Ascending aorta (tissue), 2 donors: ENCODE measurements at regions not wholly inside any gene's neighbourhood (a gene's known extent, or its start where the extent isn't known, plus 50 kb on each side); places are given as distances from the start of the nearest gene placed in this dataset.

Source experiments
- DNase-seq, 2 donors: peaks; one replicate each; pipeline ENCODE4 v3.0.0-alpha.2; 2019; ENCODE audit warnings: low spot score in 2 of 2
- H3K27ac ChIP-seq, 2 donors: fragments of 200-600 bp; sonication (generic); one replicate each; pipeline ENCODE4 v1.5.1; 2016 to 2017; ENCODE audit warnings: mild to moderate bottlenecking in 1 of 2
- H3K27me3 ChIP-seq: fragments of 200-600 bp; sonication (generic); one replicate; pipeline ENCODE4 v1.5.1; 2017
- H3K36me3 ChIP-seq, 2 donors: fragments of 200-600 bp; sonication (generic); one replicate each; pipeline ENCODE4 v1.5.1; 2016
- H3K4me1 ChIP-seq, 2 donors: fragments of 200-600 bp; sonication (generic); one replicate each; pipeline ENCODE4 v1.5.1; 2016 to 2017; ENCODE audit warnings: mild to moderate bottlenecking in 1 of 2
- H3K4me3 ChIP-seq, 2 donors: fragments of 200-600 bp; sonication (generic); one replicate each; pipeline ENCODE4 v1.5.1; 2016 to 2017; ENCODE audit warnings: mild to moderate bottlenecking in 1 of 2
- H3K9me3 ChIP-seq, 2 donors: fragments of 200-600 bp; sonication (generic); one replicate each; pipeline ENCODE4 v1.5.1; 2016
- intact Hi-C: fragments of 100-400 bp; cut with DNase I; formaldehyde crosslinking; loops from one replicate; pipeline ENCODE4 v1.15.1; 2023
- TF ChIP-seq, protein P1 (sequence below), 3 experiments: fragments of 200-600 bp in 2 of 3; fragments of 450-650 bp in 1 of 3; sonication (generic) in 2 of 3; IDR thresholded peaks; one replicate each; pipeline ENCODE4 v1.5.1; 2016 to 2019; ENCODE audit warnings: antibody characterized with exemption in 3 of 3, mild to moderate bottlenecking in 1 of 3, moderate library complexity in 1 of 3

GRCh38 chr10:2256241-2256640 is 518.9 kb upstream of the ADARB2 start:
- Histone ChIP-seq H3K4me3 (no peak overlapping the region), H3K36me3 (no peaks in the 10 kb centered on the region), H3K9me3 (no peaks in the 10 kb centered on the region), H3K27ac (no peak overlapping the region), H3K4me1 (no peaks in the 10 kb centered on the region), H3K27me3 (no peaks in the 10 kb centered on the region)
- TF ChIP-seq, protein P1, sequence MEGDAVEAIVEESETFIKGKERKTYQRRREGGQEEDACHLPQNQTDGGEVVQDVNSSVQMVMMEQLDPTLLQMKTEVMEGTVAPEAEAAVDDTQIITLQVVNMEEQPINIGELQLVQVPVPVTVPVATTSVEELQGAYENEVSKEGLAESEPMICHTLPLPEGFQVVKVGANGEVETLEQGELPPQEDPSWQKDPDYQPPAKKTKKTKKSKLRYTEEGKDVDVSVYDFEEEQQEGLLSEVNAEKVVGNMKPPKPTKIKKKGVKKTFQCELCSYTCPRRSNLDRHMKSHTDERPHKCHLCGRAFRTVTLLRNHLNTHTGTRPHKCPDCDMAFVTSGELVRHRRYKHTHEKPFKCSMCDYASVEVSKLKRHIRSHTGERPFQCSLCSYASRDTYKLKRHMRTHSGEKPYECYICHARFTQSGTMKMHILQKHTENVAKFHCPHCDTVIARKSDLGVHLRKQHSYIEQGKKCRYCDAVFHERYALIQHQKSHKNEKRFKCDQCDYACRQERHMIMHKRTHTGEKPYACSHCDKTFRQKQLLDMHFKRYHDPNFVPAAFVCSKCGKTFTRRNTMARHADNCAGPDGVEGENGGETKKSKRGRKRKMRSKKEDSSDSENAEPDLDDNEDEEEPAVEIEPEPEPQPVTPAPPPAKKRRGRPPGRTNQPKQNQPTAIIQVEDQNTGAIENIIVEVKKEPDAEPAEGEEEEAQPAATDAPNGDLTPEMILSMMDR (IDR thresholded peaks at IDR 0.05) = no peak
- DNase-seq = no peak
- intact Hi-C loops = no loop called here

DNA sequence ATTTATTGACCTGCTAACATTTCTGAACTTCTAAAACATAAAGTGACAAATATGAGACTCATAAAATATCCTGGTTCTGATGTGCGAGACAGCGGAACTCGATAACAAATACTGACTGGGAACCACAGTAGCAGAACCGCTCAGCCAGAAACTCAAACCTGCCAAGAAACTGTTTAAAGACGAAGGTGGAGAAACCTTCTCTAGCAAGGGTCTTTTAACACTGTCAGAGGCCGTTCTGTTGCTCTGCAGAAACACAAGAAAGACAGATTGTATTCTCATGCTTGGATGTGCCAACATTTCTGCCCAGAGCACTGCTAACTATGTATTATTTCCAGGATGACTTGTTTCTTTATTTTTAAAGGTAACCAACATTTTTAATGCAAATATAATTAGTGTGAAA is 514.8 kb upstream of the ADARB2 start:
- H3K36me3 ChIP-seq = no peaks in the 10 kb centered on the region
- no peak overlapping the region for H3K27ac ChIP-seq
- no peaks in the 10 kb centered on the region for H3K27me3 ChIP-seq
- TF ChIP-seq, protein P1 (IDR thresholded peaks at IDR 0.05) = no peak
- DNase-seq = no peak
- no peak overlapping the region for H3K4me3 ChIP-seq
- no peaks in the 10 kb centered on the region for H3K9me3 ChIP-seq
- intact Hi-C loops = no loop called here
- H3K4me1 ChIP-seq = no peaks in the 10 kb centered on the region

DNA sequence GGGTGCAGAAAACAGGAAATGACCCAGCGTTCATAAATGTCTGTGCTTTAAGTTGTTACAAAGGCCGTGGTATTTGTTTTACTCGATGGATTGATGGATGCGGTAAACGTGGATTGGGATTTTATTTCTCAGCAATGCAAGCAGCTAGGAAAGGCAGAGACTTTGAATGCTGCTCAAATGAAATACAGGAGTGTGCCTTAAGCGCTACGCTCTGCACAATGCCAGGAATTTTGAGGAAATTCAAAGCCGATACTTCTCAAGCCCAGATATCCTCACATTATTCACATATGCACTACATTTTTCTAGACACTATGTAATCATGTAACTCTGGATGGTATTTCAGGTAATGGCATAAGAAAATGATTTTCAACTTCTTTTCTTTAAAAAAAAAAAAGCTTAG is 514.3 kb upstream of the ADARB2 start:
- intact Hi-C loops = no loop called here
- Histone ChIP-seq H3K9me3 (no peaks in the 10 kb centered on the region), H3K4me3 (no peak overlapping the region), H3K4me1 (no peaks in the 10 kb centered on the region), H3K36me3 (no peaks in the 10 kb centered on the region), H3K27me3 (no peaks in the 10 kb centered on the region), H3K27ac (no peak overlapping the region)
- TF ChIP-seq, protein P1 (IDR thresholded peaks at IDR 0.05) = no peak
- DNase-seq = no peak

DNA sequence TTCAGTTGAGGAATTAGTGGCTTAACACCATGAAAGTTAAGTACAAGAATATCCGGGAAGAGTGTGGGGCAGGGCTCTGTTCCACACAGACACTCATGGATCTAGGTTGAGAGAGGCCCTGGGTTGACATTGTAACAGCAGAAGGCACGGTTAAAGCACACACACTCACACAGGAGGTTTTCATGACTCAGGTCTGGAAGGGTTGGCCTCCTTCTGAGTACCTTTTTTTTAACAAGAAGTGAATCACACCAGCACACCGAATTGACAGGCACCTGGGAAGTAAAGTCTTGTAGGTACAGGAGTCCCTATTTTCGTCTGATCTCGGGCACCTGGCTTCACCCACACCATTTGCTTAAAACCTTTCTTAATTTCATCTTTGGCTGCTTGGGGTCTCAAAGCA is 509.4 kb upstream of the ADARB2 start:
- Histone ChIP-seq H3K4me1 (no peaks in the 10 kb centered on the region), H3K27ac (no peak overlapping the region), H3K36me3 (no peaks in the 10 kb centered on the region), H3K27me3 (no peaks in the 10 kb centered on the region), H3K4me3 (no peak overlapping the region), H3K9me3 (no peaks in the 10 kb centered on the region)
- DNase-seq = no peak
- TF ChIP-seq, protein P1 (IDR thresholded peaks at IDR 0.05) = no peak
- intact Hi-C loops = no loop called here

DNA sequence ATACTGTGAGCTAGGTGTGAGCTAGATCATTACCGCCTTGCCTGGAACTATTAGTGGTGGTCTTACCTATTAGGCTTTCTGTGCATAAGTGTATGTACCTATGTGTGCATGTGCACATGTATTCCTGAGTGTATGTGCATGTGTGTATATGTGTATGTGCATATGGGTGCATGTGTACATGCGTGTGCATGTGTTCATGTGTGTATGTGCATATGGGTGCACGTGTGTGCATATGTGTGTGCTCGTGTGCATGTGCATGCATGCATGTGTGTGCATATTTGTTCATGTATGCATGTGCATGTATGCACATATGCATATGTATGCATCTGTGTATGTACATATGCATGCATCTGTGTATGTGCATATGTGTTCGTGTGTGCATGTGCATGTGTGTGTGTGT is 508.3 kb upstream of the ADARB2 start:
- intact Hi-C loops = no loop called here
- no peaks in the 10 kb centered on the region for H3K9me3 ChIP-seq
- DNase-seq = no peak
- no peak overlapping the region for H3K27ac ChIP-seq
- no peaks in the 10 kb centered on the region for H3K27me3 ChIP-seq
- no peak overlapping the region for H3K4me3 ChIP-seq
- no peaks in the 10 kb centered on the region for H3K36me3 ChIP-seq
- no peaks in the 10 kb centered on the region for H3K4me1 ChIP-seq
- TF ChIP-seq, protein P1 (IDR thresholded peaks at IDR 0.05) = no peak

- intact Hi-C loops = no loop called here
- H3K27ac ChIP-seq = no peak overlapping the region
- H3K27me3 ChIP-seq = no peaks in the 10 kb centered on the region
- TF ChIP-seq, protein P1 (IDR thresholded peaks at IDR 0.05) = no peak
- no peak for DNase-seq
- no peaks in the 10 kb centered on the region for H3K9me3 ChIP-seq
- H3K4me1 ChIP-seq = no peaks in the 10 kb centered on the region
- H3K36me3 ChIP-seq = no peaks in the 10 kb centered on the region
- H3K4me3 ChIP-seq = no peak overlapping the region
These were observed 507.1 kb upstream of the ADARB2 start for GRCh38 chr10:2244471-2244870.
